Spleen (tissue), 7 donors: ENCODE measurements at regions not wholly inside any gene's neighbourhood (a gene's known extent, or its start where the extent isn't known, plus 50 kb on each side); places are given as distances from the start of the nearest gene placed in this dataset.

Source experiments
- CTCF ChIP-seq, 11 experiments: fragments of 200-600 bp in 7 of 11; fragments of 450-650 bp in 4 of 11; sonication (generic) in 4 of 11; IDR thresholded peaks in 8 of 11; conservative IDR thresholded peaks in 3 of 11; 1 replicate in 7 of 11; 2 replicates in 4 of 11; pipeline versions ENCODE4 v1.4.0 to v1.8.0; 2016 to 2021; ENCODE audit warnings: antibody characterized with exemption in 11 of 11, inconsistent platforms in 4 of 11, mild to moderate bottlenecking in 1 of 11
- POLR2A ChIP-seq, 3 donors: fragments of 450-650 bp; IDR thresholded peaks; one replicate each; pipeline ENCODE4 v1.5.1; 2017; ENCODE audit warnings: antibody characterized with exemption in 3 of 3, mild to moderate bottlenecking in 1 of 3
- POLR2AphosphoS5 ChIP-seq, 3 donors: sonication (generic); formaldehyde crosslinking; IDR thresholded peaks; one replicate each; pipeline ENCODE4 v1.5.1; 2017; ENCODE audit warnings: antibody characterized with exemption in 3 of 3
- donor health status: DM: no; HTN: no; CAD: no; lungs with moderate emphysema.
- donor health status: DM: no; HTN: no; CAD: no.
- donor health status: DM: no; HTN: no; CAD: no.

- TF ChIP-seq CTCF (IDR thresholded peaks at IDR 0.05 in 8 of 11, conservative IDR thresholded peaks at IDR 0.05 in 3 of 11): no peak
- no peak for TF ChIP-seq POLR2A (IDR thresholded peaks at IDR 0.05)
- no peak for TF ChIP-seq POLR2AphosphoS5 (IDR thresholded peaks at IDR 0.05)
These were observed 718.5 kb downstream of the CDH11 start for GRCh38 chr16:64403352-64403751.
